ENCODE measurements at regions not wholly inside any gene's neighbourhood (a gene's known extent, or its start where the extent isn't known, plus 50 kb on each side); places are given as distances from the start of the nearest gene placed in this dataset.

DNA sequence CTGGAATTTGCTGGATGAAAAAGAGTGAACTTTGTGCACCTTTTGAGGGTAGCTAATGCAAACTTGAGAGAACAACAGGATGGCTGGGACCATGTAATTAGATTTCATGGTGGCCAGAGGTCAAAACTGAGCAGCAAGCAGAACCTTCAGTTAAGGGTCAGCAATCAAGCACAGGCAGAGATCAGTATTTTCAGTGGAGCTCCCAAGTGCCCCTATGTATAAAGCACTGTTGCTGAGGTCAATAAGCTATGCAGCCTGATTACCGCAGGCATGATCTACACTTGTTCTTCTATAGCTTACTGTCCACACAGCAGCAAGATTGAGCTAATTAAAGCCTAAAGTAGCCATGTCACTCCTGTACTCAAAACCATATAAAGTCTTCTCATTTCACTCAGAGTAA is 62.1 kb upstream of the TMC1 start:
- TF ChIP-seq EZH2 (IDR thresholded peaks at IDR 0.05; ENCODE audit: insufficient read depth, poor library complexity, severe bottlenecking) (no peak), EZH2phosphoT487 (IDR thresholded peaks at IDR 0.05; ENCODE audit: insufficient read depth, low read depth) (no peak)
